Lower leg skin (tissue), 4 donors: ENCODE measurements at regions not wholly inside any gene's neighbourhood (a gene's known extent, or its start where the extent isn't known, plus 50 kb on each side); places are given as distances from the start of the nearest gene placed in this dataset.

Experiments used
- DNase-seq, 2 donors: peaks; one replicate each; pipeline ENCODE4 v3.0.0-alpha.2; 2019; ENCODE audit warnings: low spot score in 2 of 2
- H3K4me3 ChIP-seq: fragments of 200-600 bp; sonication (generic); 2 replicates; pipeline ENCODE4 v1.5.1; 2017; ENCODE audit warnings: mild to moderate bottlenecking, low read depth; ENCODE audit not compliant: poor library complexity, severe bottlenecking
- CTCF ChIP-seq, 3 donors: fragments of 450-650 bp; IDR thresholded peaks; one replicate each; pipeline ENCODE4 v1.5.1; 2016; ENCODE audit warnings: antibody characterized with exemption in 3 of 3, mild to moderate bottlenecking in 3 of 3, moderate library complexity in 2 of 3
- POLR2A ChIP-seq, 2 donors: fragments of 450-650 bp; IDR thresholded peaks; one replicate each; pipeline ENCODE4 v1.6.1; 2016 to 2017; ENCODE audit warnings: antibody characterized with exemption in 2 of 2, mild to moderate bottlenecking in 1 of 2, moderate library complexity in 1 of 2
- WGBS, 2 donors: methylation state at CpG; one replicate each; pipeline ENCODE4 v1.1.5; 2018; 5-methylcytosine and 5-hydroxymethylcytosine counted together
- intact Hi-C: fragments of 100-400 bp; cut with DNase I; formaldehyde crosslinking; loops from one replicate; pipeline ENCODE4 v1.15.0; 2023; ENCODE audit warnings: low total_unique reads

GRCh38 chr16:51707666-51708065 is 556.6 kb upstream of the SALL1 start:
- DNase-seq = no peak
- no peak overlapping the region for H3K4me3 ChIP-seq
- intact Hi-C loops = no loop called here
- TF ChIP-seq CTCF (IDR thresholded peaks at IDR 0.05) = no peak
- TF ChIP-seq POLR2A (IDR thresholded peaks at IDR 0.05) = no peak
- 62% methylated on average over 6 of the region's 6 CpGs for WGBS, 2 donors

- no peak overlapping the region for H3K4me3 ChIP-seq
- no peak for DNase-seq
- TF ChIP-seq POLR2A (IDR thresholded peaks at IDR 0.05) = no peak
- TF ChIP-seq CTCF (IDR thresholded peaks at IDR 0.05) = no peak
- intact Hi-C loops = no loop called here
Observed at GRCh38 chr16:51705142-51705541, 554.1 kb upstream of the SALL1 start.

GRCh38 chr16:51701025-51701424 is 550.0 kb upstream of the SALL1 start:
- WGBS, 2 donors = 64 to 83% methylated on average over 1 of the region's 1 CpG
- intact Hi-C loops = no loop called here
- TF ChIP-seq CTCF (IDR thresholded peaks at IDR 0.05) (no peak), POLR2A (IDR thresholded peaks at IDR 0.05) (no peak)

GRCh38 chr16:51699686-51700396 is 548.8 kb upstream of the SALL1 start:
- WGBS, 2 donors = 76 to 78% methylated on average over 5 of the region's 5 CpGs
- intact Hi-C loops = no loop called here
- H3K4me3 ChIP-seq = no peak overlapping the region
- TF ChIP-seq POLR2A (IDR thresholded peaks at IDR 0.05) (no peak), CTCF (IDR thresholded peaks at IDR 0.05) (no peak)
- no peak for DNase-seq

More at GRCh38 chr16:51701025-51701424, 550.0 kb upstream of the SALL1 start:
- no peak overlapping the region for H3K4me3 ChIP-seq
- no peak for DNase-seq

DNA sequence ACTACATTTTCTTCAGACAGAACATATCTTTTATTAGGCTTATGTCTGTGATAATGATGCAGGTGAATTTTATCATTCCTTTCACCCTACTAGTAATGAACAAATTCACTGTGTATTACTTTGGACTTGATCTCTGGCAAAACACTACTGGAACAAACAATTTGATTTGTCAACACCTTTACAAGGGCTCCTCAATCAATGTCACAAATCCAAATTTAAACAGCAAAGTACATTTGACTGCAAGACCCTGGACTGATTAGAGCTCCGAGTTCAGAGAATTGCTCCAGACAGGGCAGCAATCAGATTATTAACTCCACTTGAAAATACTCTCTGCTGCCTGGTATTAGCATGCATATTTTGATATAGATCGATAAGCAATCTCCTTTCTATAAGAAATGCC is 547.6 kb upstream of the SALL1 start:
- no peak for DNase-seq
- H3K4me3 ChIP-seq = no peak overlapping the region
- intact Hi-C loops = no loop called here
- WGBS, 2 donors = 72 to 77% methylated on average over 2 of the region's 2 CpGs
- no peak for TF ChIP-seq CTCF (IDR thresholded peaks at IDR 0.05)
- TF ChIP-seq POLR2A (IDR thresholded peaks at IDR 0.05) = no peak

DNA sequence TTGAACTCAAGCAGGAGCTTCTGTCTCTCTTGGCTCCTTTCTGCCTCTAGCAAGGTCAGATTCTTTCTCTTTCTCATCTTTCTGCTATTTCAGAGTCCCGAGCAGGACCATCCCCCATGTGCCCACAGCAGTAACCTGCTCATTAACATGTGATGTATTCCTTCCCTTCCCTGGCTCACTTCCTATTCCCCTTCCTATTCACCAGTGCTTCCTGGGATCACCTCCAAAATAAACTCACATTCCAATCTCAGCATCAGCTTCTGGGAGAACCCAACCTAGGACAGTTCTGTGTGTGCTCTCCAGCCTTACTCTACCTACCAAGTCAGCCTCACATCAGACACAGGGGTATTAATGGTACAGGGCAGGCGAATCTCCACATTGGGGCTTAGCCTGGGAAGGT is 546.4 kb upstream of the SALL1 start:
- no peak for TF ChIP-seq POLR2A (IDR thresholded peaks at IDR 0.05)
- TF ChIP-seq CTCF (IDR thresholded peaks at IDR 0.05) = no peak
- no peak overlapping the region for H3K4me3 ChIP-seq
- WGBS, 2 donors = 64% methylated on average over 2 of the region's 2 CpGs
- intact Hi-C loops = no loop called here
- DNase-seq = no peak
